ENCODE measurements at regions not wholly inside any gene's neighbourhood (a gene's known extent, or its start where the extent isn't known, plus 50 kb on each side); places are given as distances from the start of the nearest gene placed in this dataset.

GRCh38 chr13:99883805-99884204, 87.8 kb downstream of the ZIC5 start:
- no peak for TF ChIP-seq CREB1 (IDR thresholded peaks at IDR 0.05)
- TF ChIP-seq POLR2AphosphoS5 (IDR thresholded peaks at IDR 0.05; ENCODE audit: low read depth, low read length), result no peak
- no peak for TF ChIP-seq POLR2A (IDR thresholded peaks at IDR 0.05; ENCODE audit: control extremely low read depth in 1 of 2, low read depth in 2 of 2, low read length in 2 of 2)
- TF ChIP-seq CTCF (IDR thresholded peaks at IDR 0.05; ENCODE audit: control extremely low read depth in 1 of 3, insufficient read depth in 1 of 3, low read depth in 1 of 3, low read length in 3 of 3), result no peak

Data from H1 (cell line).